T-helper 1 cell treated with Interleukin-12 subunit alpha and Interleukin-12 subunit beta and Interleukin-4 antibody, amounts not matched to agents 30 ng/mL and 1 ng/mL, for 36 hours (primary cell): ENCODE measurements at regions not wholly inside any gene's neighbourhood (a gene's known extent, or its start where the extent isn't known, plus 50 kb on each side); places are given as distances from the start of the nearest gene placed in this dataset.

Experiments used
- intact Hi-C: fragments of 100-400 bp; cut with micrococcal nuclease; formaldehyde crosslinking; loops from one replicate; pipeline ENCODE4 v1.15.1; 2024

DNA sequence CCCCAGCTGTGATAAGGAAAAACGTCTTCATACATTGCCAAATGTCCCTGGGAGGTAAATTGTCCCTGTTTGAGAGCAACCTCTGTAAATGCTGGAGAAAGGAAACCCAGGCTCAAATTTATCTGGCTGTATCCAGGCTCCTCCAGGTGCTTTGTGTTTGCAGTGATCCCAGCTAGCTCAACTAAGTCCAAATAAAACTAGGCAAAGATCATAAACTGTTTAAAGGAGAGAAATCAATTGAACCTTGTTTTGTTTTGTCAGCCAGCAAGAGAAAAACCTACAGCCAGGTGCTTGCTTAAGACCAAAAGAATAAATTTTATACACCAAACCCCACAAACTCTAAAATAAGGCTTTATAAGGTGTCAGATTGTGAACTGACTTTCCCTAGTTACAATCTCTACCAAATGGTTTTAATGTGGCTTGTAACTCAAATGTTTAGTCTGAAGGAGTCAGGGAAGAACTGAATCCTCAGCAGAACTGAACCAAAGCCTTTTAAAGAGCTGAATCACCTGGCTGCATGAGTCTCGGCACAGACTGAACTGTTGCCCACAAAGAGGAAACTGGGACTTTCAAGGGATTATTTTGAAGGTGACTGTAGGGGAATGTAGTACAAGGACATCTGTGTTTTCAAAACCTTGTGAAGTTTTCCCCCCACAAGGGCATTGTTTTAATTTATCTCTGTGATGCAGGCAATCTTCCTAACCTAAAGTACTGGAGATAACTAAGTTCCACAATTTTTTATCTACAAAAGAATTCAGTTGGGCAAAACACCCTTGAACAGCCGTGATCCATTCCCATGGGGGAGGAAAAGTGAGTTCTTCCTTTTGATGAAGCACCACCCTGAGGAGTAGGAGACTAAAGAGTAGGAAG lies 201.7 kb upstream of the TARS1 start:
- intact Hi-C loops = loop anchor here (5.0 kb wide), 2 partner anchors 203 to 702 kb away; partner anchors contain the start of gene TARS1

DNA sequence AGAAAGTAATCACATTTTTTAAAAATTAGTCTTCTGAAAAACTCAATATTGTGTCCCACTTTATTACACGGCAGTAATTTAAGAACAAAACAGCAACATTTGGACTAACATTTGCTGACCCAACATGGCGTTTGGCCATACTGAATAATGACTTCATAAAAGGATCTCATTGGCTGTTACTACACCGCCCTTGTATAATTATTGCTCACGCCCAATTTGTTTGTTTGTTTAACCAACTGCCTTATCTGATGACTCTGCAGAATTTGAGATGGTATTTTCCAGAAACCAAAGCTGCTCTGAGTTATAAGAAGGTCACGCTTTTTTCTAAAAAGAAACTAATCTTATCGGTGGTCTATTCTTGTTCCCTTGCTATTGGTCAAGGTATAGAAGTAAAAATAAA lies 200.2 kb upstream of the TARS1 start:
- intact Hi-C loops = no loop called here

DNA sequence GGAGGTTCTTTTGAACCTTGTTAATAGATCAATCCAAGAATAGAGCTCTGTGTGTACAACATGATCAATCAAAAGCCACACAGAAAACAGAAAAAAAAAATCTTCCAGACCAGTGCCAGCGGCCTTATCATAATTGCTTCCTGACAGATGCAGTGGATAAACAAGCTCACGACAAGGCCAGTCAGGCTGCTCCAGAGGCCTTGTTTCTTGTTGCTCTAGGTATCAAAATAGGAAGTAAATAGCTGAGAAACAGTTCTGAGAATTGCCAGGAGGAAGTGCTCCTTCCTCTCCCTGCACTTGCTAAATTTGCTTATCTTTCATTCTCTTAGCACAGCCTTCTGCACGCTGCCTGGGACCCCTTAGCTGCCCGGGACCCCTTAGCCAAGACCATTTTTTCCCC lies 199.0 kb upstream of the TARS1 start:
- intact Hi-C loops = no loop called here

DNA sequence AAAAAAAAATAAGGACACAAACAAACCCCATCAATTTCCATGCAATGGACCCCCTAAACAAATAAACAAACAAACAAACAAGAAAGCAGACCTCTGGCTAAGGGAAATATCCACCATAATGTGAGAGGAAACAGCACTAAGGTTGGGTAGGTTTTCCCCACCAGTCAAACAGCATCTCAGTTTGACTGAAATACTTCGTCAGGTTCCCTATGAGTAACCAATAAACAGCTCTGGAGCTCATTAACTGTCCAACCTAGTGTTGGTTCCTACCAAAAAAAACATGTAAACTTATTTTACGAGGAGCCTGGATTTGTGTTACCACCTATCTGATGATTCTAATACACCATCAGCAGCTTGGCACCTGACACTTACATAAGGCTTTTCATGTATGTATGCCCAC lies 198.5 kb upstream of the TARS1 start:
- intact Hi-C loops = no loop called here

DNA sequence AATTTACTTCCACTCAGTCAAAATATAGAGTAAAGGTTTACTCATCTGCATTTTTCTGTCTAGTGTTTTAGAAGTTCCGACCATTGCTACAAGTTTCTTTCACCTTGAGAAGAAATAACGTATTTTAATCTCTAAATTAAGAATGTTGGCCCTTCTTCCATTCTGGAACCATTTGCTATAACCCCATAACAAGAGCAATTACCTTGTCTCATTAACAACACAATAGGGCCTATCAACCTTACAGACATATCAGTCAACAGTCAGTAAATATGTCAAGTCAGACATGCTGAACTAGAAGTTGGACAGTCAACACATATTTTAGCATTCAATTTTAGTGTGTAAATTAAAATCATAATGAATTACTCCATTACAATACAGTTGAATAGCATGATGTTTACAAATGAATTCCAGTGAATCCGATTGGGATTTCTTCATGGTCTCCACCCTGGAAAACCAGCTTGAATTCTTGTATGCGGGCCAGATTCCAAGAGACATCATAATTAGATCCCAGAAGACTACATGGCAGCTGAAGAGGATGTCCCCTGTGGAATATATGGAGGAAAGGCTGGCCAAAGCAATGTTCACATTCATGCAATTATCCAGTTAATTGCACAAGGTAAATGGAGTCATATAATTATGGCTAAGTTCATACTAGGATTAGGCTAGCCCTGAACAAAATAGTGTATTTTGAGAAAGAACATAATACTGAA lies 196.2 kb upstream of the TARS1 start:
- intact Hi-C loops = no loop called here

DNA sequence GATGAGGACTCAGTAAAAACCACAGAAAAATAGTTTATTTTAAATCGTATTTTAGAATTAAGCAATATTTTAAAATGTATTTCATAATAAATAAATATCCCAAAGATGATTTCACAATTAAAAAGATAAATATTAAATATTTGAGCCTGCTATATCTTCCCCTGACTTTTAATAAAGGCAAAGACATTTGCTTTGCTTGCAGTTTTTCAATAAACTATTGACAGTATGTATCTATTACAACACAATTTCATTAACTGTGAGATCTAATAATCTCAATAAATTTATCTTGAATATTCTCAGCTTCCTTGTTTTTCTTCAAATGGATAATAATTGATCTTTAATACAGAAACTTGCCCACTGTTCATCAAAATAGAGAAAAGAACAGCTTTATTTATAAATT lies 186.2 kb upstream of the TARS1 start:
- intact Hi-C loops = no loop called here

DNA sequence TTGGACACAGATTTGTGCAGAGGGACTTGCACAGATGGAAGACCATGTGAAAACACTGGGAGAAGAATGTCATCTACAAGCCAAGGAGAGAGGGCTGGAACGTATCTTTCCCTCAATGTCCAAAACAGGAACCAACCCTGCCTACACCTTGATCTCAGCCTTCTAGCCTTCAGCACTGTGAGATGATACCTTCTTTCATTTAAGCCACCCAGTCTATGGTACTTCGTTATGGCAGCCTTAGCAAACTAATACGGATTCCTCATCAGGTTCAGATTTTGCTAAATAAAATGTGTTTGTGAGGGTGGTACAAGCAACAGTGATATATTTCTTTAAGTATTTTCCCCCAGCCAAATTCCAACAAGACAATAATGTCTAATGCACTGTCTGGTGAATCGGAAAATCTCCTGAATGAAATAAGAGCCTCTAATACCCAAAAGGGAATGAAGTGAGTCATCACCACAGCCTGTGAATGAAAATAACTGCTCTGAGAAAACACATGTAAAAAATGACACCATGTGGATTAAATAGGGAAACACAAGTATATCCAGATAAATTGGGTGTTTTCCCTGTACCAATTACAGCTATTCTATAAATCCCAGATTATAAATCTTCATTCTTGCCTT lies 182.8 kb upstream of the TARS1 start:
- intact Hi-C loops = no loop called here

DNA sequence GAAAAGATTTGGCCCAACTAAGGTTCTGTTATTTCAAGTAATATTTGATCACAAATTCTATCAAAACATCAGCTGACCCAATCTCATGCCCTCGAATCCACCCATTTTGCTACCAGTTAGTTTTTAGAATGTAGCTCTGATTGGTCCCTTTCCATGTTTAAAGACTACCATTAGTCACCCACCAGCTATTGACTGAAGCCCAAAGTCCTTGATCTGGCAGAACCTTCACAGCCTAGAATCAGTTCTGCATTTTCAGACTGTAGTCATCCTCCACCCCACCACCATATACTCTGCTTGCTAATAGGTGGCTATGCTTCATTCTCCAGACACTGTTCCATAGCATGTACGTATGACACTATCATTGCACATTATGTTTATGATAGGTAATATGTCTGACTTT lies 182.2 kb upstream of the TARS1 start:
- intact Hi-C loops = no loop called here

DNA sequence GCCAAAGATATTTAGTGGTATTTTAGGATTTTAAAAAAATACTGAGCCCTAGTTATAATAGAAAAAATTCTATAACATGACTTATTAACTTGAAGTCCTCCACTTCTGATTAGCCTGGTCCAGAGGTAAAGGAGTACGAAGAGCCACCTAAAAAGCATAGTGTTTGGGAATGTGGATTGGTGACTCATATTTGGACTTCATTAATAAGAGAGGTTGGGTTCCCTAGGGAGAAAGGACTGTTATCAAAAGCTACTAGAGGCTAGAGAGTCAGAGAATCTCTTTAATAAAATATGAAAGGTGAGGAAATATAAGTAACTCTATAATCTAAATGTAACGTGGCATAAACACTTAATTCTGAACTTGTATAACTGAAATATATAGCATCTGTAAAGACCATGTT lies 180.7 kb upstream of the TARS1 start:
- intact Hi-C loops = no loop called here

DNA sequence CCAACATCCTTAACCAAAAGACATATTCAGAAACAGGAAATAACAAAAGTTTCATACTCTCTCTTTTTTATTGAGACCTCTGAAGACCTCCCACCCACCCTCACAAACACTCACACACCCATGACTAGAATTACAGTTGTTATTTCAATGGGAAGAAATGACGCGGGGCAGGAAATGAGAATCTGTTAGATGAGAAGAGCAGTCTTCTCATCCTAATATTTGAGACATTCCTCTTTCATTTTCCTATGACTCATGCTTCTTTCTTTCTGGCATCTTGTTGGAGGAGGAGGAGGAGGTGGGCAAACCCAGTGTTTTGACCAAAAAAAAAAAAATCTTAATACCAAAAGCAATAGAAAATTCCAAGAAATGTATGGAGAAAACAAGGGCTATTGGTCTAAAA lies 179.5 kb upstream of the TARS1 start:
- intact Hi-C loops = no loop called here

DNA sequence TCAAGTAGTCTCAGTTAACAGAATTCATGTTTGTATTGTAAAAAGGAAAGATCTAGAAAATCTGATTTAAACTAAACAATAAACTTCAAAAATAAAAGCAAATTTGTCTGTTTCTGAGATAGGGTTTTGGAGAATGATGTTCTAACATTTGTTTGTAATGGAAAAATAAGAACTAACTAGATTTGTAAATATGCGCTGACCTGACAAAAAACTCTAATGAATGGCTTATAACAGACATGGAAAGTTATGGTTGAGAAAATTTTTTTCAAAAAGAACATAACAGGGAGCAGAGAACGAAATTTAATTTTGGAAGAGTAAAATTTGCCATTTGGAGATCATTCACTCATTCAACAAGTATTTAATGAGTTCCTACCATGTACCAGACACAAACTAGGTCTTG lies 179.0 kb upstream of the TARS1 start:
- intact Hi-C loops = no loop called here

DNA sequence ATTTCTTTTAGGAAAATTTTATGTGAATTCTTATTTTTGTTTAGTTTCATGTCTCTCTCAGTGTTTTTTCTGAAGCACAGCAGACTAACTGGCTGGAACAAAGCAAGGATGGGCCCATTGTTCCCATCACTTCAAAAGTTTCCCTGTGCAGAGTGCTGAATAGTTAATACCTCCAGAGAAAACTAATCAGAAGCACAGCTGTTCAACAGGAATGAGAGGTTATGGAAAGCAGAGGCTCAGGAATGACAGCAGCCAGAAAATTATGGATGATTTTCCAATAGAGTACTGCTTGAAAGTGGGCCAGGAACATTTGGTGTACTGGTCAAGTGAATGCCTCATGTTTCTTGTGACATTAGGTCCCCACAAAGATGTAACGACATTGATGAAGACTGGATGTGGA lies 173.0 kb upstream of the TARS1 start:
- intact Hi-C loops = no loop called here

DNA sequence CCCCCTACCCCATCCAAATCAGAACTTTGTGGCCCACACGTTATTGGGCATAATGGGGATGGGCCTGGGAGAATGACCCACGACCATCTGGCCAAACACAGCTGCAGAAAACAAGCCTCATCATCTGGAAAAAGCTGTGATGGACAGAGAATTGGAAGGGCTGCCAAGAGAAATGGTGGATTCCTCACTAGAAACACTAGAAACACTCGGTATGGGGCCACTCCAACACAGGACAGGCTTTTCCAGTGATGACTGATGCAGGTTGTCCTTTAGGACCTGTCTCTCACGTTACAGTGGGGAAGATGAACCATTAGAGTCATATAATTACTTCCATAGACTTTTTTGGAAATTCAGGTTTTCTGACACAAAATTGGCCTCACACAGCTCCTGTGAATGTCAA lies 172.4 kb upstream of the TARS1 start:
- intact Hi-C loops = no loop called here

DNA sequence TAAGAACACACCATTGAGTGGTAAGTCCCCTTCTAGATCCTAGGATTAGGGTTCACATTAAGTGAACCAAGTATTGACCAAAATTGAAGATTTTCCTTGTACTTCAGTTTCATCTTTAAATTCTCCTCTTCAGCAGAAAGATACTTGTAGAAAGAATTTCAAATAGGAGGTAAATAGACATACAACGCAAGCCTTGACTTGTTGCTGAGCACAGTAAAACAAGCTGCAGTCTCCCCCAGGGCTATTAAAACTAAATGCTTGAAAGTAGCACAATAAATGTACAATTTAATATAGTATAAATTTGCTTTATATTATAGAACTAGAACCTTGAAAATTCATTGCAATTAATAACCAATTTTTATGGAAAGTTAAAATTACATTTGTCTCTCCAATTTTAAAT lies 170.1 kb upstream of the TARS1 start:
- intact Hi-C loops = no loop called here

DNA sequence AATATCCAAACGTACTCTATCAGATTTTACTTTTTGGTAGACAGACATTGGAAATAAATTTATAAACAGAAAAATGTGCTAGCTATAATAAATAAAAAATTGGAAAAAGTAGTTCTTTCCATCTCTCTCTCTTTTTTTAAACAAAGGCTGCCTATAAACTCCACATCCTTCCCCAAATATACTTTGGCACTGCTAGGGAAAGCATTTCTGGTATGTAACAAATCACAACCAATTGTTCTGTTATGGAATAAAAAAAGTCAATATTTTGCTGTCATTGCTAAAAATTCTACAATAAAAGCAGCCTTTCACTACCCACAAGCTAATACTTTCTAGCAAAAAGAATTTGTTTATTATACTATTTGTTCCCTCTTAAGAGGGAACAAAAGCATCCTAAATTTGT lies 169.2 kb upstream of the TARS1 start:
- intact Hi-C loops = no loop called here

DNA sequence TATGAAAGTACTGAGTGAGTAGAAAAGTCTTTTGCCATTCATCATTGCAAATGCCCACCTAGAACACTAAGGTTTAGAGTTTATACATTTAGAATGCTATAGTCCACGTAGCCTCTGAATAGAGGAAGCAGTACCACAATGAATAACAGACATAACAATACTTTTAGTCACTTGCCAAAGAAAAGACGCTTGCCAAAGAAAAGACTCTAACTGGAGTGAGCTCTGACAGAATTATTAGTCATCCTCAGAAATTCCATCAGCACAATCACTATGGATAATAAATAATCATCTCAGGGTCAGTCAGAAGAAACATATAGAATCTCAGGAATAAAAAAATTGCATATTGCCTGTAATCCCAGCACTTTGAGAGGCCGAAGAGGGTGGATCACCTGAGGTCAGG lies 168.5 kb upstream of the TARS1 start:
- intact Hi-C loops = no loop called here

DNA sequence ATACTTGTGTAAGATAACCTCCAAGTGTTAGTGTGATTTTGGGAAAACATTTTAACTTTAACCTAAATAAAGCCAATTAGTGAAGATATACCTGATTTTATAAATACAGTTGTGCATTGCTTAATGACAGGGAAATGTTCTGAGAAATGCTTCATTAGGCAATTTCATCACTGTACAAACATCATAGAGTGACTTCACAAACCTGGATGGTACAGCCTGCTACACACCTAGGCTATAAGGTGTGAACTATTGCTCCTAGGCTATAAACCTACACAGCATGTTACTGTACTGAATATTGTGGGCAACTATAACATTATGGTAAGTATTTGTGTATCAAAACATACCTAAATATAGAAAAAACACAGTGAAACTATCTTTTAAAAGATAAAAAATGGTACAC lies 166.8 kb upstream of the TARS1 start:
- intact Hi-C loops = no loop called here

DNA sequence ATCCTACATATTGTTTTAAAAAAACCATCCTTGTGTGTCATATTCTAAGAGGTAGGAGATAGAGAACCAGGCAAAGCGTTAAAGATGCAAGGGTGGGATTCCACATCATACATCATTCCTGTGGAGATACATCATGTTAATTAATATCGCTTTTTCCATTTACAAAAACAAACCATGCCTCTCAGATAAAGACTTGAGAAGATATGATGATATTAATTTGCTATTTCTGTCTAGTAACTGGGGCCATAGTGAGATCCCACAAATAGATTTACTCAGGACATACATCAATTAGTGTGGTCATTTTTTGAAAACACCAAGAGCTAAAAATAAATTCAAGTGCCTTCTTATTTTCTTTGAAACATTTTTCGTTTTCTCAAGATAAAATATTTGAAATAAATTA lies 165.4 kb upstream of the TARS1 start:
- intact Hi-C loops = no loop called here

DNA sequence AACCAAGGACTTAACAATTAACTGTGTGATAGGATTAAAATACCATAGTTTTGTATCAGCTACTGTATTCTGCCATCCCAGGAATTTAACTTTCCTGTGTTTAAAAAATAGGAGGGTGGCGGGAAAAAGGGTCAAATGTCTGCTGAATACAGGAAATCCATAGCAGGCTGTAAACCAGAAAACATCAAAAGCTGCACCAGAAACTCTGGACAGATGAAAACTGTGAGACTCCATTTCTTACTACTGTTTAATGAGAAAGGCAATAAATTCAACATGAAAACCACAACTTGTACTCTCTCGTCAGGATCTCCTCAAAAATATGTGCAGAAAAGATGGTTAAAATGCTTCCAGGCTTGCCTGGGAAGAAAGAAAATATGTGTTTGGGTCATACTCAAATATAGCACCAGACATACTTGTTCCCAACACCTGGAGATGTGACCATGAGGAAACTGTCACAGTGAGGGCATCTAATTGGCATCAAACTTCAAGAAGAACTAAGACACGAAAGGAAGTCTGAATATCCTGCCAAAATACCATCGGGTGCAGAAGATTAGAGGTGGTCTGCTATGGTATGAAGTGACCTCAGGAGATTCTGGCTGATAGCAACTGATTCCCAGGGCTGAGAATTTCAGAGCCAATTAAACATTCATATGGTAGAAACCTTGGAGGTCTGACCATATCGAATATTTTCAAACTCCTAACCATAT lies 164.7 kb upstream of the TARS1 start:
- intact Hi-C loops = no loop called here

DNA sequence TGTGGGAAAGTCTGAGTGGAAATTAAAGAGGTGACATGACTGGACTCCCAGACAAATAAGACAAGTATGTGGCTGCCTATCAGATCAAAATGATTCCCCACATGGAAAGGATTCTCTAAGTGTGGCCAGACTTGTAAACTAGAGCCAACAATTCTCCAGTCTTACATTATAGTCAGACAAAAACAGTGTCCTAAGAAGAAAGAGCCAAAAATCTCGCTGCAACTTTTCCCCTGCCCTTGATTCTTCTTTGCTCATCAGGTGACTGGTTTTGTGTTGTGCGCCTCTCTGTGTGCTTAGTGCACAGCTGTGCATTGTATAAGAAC lies 164.2 kb upstream of the TARS1 start:
- intact Hi-C loops = no loop called here

DNA sequence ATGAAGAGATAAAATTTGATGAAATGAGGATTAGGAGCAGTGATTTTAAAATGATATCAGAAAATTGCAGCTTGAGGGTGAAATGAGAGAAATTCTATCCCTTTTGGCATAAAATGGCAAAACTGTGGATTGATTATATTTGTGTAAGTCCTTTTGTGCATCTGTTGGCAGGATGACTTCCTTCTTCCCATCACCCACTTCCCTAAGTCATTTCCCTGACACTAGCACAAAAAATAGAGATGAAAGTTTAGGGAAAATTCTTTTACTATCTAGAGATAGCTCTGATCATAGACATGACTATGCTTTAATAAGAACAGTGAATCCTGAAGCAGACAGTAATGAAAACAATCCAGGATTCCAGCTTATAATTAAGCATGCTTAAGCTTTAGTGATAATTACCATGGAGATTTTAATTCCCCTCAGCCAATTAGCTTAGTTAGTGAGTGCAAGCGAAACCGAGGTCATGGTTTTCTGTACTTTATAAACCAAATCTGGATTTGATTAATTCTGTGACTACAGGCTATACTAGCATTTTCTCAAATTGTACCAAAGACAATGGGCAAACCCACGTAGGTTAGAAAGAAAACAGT lies 163.6 kb upstream of the TARS1 start:
- intact Hi-C loops = no loop called here

DNA sequence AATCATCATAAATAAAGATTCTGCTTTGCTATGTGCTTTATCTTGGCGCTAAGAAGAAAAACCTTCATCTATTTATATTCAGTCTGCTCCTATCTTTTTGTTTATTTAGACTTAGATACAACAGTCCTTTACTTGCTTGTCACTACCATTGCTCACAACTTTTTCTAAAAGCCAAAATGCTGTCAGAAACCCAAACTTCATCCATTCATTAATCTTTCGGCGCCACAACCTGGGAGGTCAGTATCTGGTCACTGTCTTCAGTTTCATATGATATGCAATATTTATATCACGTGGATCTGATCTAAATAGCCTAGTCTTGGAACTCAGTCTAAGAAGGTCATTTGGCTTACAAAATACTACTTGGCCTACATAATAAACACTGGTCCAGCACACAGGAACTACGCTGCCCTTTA lies 159.3 kb upstream of the TARS1 start:
- intact Hi-C loops = no loop called here
